GM20000 (cell line): ENCODE measurements at regions not wholly inside any gene's neighbourhood (a gene's known extent, or its start where the extent isn't known, plus 50 kb on each side); places are given as distances from the start of the nearest gene placed in this dataset.

Experiments used
- DNase-seq: peaks from one replicate; pipeline ENCODE4 v3.0.0; 2012; ENCODE audit warnings: low spot score
- CTCF ChIP-seq: IDR thresholded peaks from 2 replicates; pipeline ENCODE4 v1.5.1; 2012; ENCODE audit warnings: mild to moderate bottlenecking, control low read depth; ENCODE audit errors: extremely low read depth, missing control alignments

GRCh38 chr6:117215353-117216090 lies 49.8 kb upstream of the VGLL2 start:
- no peak for TF ChIP-seq CTCF

More at GRCh38 chr6:117215353-117216090, 49.8 kb upstream of the VGLL2 start:
- no peak for DNase-seq
